K562 (cell line): ENCODE measurements at regions not wholly inside any gene's neighbourhood (a gene's known extent, or its start where the extent isn't known, plus 50 kb on each side); places are given as distances from the start of the nearest gene placed in this dataset.

Experiments used
- ATAC-seq: fragments of 200-7000 bp; cut with Tn5 transposase; 3 replicates; pipeline ENCODE4 v1.9.1; 2020; ENCODE audit warnings: moderate library complexity
- BruUV-seq: library from RNA; stranded (reverse); fragments of 400-500 nt; replicated peaks from 2 replicates; lab custom pipeline; 2021; lab: Mats Ljungman, UMichigan
- CTCF ChIA-PET: fragments of 300-600 bp; formaldehyde crosslinking; extraction: SDS; loops from one replicate; lab custom pipeline; 2021; ENCODE audit warnings: low intra/inter-chr PET ratio; lab: Yijun Ruan, JAX
- POLR2A ChIA-PET: fragments of 300-600, 350-650 bp; sonication (Branson Sonifier 250); formaldehyde crosslinking; extraction: SDS; loops from one replicate; lab custom pipeline; 2021; ENCODE audit warnings: antibody characterized with exemption, inconsistent platforms; lab: Yijun Ruan, JAX
- DNase-seq, 4 experiments: peaks; one replicate each; pipeline versions ENCODE4 v3.0.0 to v3.0.0-alpha.2; 2011 to 2018; ENCODE audit warnings: low spot score in 3 of 4, mixed read lengths in 3 of 4; ENCODE audit errors: extremely low read depth in 1 of 4
- FAIRE-seq: peaks from 2 replicates; lab custom pipeline; 2011; peaks lifted over from hg19 to GRCh38; lab: Jason Lieb, UNC
- H2AFZ ChIP-seq: 2 replicates; pipeline ENCODE4 v1.6.0; 2011; ENCODE audit warnings: low read depth, low read length, control low read depth, inconsistent platforms
- H3K27ac ChIP-seq: fragments of 200-600 bp; 3 replicates; pipeline ENCODE4 v1.8.0; 2011; ENCODE audit warnings: low read depth, mild to moderate bottlenecking, control low read depth, inconsistent platforms, low read length, moderate library complexity, mixed read lengths; ENCODE audit errors: extremely low read depth
- H3K27me3 ChIP-seq, 2 experiments: fragments of 300-600 bp in 1 of 2; 2 replicates in 1 of 2; 3 replicates in 1 of 2; pipeline versions ENCODE4 v1.6.0 to v1.8.0; 2011; ENCODE audit warnings: inconsistent platforms in 2 of 2, low read length in 2 of 2, mild to moderate bottlenecking in 1 of 2, mixed read lengths in 1 of 2, moderate library complexity in 1 of 2; ENCODE audit not compliant: control insufficient read depth in 2 of 2, insufficient read depth in 2 of 2
- H3K36me3 ChIP-seq: fragments of 300-600 bp; 3 replicates; pipeline ENCODE4 v1.8.0; 2011; ENCODE audit warnings: mild to moderate bottlenecking, low read length, inconsistent platforms; ENCODE audit not compliant: control insufficient read depth, insufficient read depth
- H3K4me1 ChIP-seq, 2 experiments: fragments of 200-600 bp in 1 of 2; replicated peaks in 1 of 2; 2 replicates in 1 of 2; 3 replicates in 1 of 2; pipeline versions ENCODE4 v1.5.1 to v1.8.0; 2011; ENCODE audit warnings: inconsistent platforms in 2 of 2, low read length in 2 of 2, mild to moderate bottlenecking in 1 of 2, mixed read lengths in 1 of 2, moderate library complexity in 1 of 2; ENCODE audit not compliant: control insufficient read depth in 2 of 2, insufficient read depth in 2 of 2
- H3K4me2 ChIP-seq: 2 replicates; pipeline ENCODE4 v1.6.1; 2011; ENCODE audit warnings: low read length, control low read depth, inconsistent platforms, mixed read lengths; ENCODE audit not compliant: insufficient read depth
- H3K4me3 ChIP-seq: fragments of 200-600 bp; sonication (generic), shearing (Covaris generic); 2 replicates; pipeline ENCODE4 v1.5.1; 2016; ENCODE audit warnings: control low read depth, inconsistent platforms
- H3K79me2 ChIP-seq: fragments of 200-600 bp; 3 replicates; pipeline ENCODE4 v1.8.0; 2011; ENCODE audit warnings: low read length, inconsistent platforms; ENCODE audit not compliant: control insufficient read depth, insufficient read depth
- H3K9ac ChIP-seq, 2 experiments: 2 replicates each; pipeline versions ENCODE4 v1.6.0 to v1.6.1; 2011; ENCODE audit warnings: low read depth in 2 of 2, low read length in 2 of 2, control low read depth in 1 of 2, inconsistent platforms in 1 of 2, mild to moderate bottlenecking in 1 of 2, mixed read lengths in 1 of 2; ENCODE audit not compliant: insufficient read depth in 1 of 2
- H3K9me1 ChIP-seq: one replicate; pipeline ENCODE4 v1.6.0; 2011; ENCODE audit warnings: inconsistent platforms, mild to moderate bottlenecking, low read length, moderate library complexity; ENCODE audit not compliant: control insufficient read depth, insufficient read depth
- H3K9me3 ChIP-seq: replicated peaks from 2 replicates; pipeline ENCODE4 v1.5.1; 2011; ENCODE audit warnings: low read depth, low read length, inconsistent platforms; ENCODE audit not compliant: control insufficient read depth, insufficient read depth
- H4K20me1 ChIP-seq: replicated peaks from 2 replicates; pipeline ENCODE4 v1.6.1; 2011; ENCODE audit warnings: low read length, inconsistent platforms, mixed read lengths; ENCODE audit not compliant: control insufficient read depth, insufficient read depth
- ATF1 ChIP-seq, 2 experiments: fragments of 450-650 bp in 1 of 2; IDR thresholded peaks; 2 replicates each; pipeline ENCODE4 v1.6.1; 2016; ENCODE audit warnings: missing compliant biosample characterization in 1 of 2, missing genetic modification characterization in 1 of 2
- KAT7 ChIP-seq: sonication (generic); formaldehyde crosslinking; IDR thresholded peaks from 2 replicates; pipeline ENCODE4 v1.8.0; 2022; ENCODE audit warnings: missing genetic modification reagents, mild to moderate bottlenecking, borderline replicate concordance
- MAFK ChIP-seq: IDR thresholded peaks from 2 replicates; pipeline ENCODE4 v1.6.1; 2011; ENCODE audit warnings: low read length, improper control_type of control experiment
- NFATC3 ChIP-seq: fragments of 450-650 bp; IDR thresholded peaks from 2 replicates; pipeline ENCODE4 v1.6.1; 2017; ENCODE audit warnings: mild to moderate bottlenecking
- NR3C1 ChIP-seq: sonication (generic); formaldehyde crosslinking; IDR thresholded peaks from 2 replicates; pipeline ENCODE4 v1.8.1; 2022; ENCODE audit warnings: missing genetic modification reagents
- SAP30 ChIP-seq: fragments of 200-600 bp; sonication (generic); IDR thresholded peaks from 2 replicates; pipeline ENCODE4 v1.6.1; 2012; ENCODE audit warnings: borderline replicate concordance, low read depth, mild to moderate bottlenecking, moderate library complexity, low read length, control low read depth, inconsistent platforms; ENCODE audit not compliant: insufficient read depth, poor library complexity, severe bottlenecking
- SP2 ChIP-seq: IDR thresholded peaks from 2 replicates; pipeline ENCODE4 v1.6.1; 2011; ENCODE audit warnings: mild to moderate bottlenecking, low read depth, low read length, moderate library complexity; ENCODE audit not compliant: poor library complexity, severe bottlenecking; ENCODE audit errors: extremely low read depth
- ZBTB8A ChIP-seq: fragments of 450-650 bp; IDR thresholded peaks from 2 replicates; pipeline ENCODE4 v1.6.1; 2018; ENCODE audit warnings: mild to moderate bottlenecking, moderate library complexity; ENCODE audit not compliant: partially characterized antibody
- ZNF780A ChIP-seq: fragments of 250-450 bp; sonication (Bioruptor Pico); IDR thresholded peaks from 2 replicates; pipeline ENCODE4 v1.5.0; 2021; ENCODE audit warnings: mild to moderate bottlenecking
- ZZZ3 ChIP-seq: fragments of 450-650 bp; IDR thresholded peaks from 2 replicates; pipeline ENCODE4 v1.6.1; 2016; ENCODE audit warnings: antibody characterized with exemption, mild to moderate bottlenecking, moderate library complexity
- WGBS: fragments of 100-300 bp; shearing (Covaris generic); methylation state at CpG from one replicate; pipeline ENCODE4 v1.1.6; 2016; ENCODE audit warnings: low coverage, mixed read lengths; ENCODE audit not compliant: insufficient coverage; ENCODE audit errors: missing lambda C conversion rate; 5-methylcytosine and 5-hydroxymethylcytosine counted together
- in situ Hi-C: fragments of 300-500 bp; cut with MboI; formaldehyde crosslinking; loops from 4 replicates; pipeline ENCODE4 v1.15.0; 2018; ENCODE audit warnings: inconsistent platforms, mixed read lengths
- intact Hi-C: fragments of 100-400 bp; cut with micrococcal nuclease; formaldehyde crosslinking; loops from 2 replicates; pipeline ENCODE4 v1.14.2; 2022

DNA sequence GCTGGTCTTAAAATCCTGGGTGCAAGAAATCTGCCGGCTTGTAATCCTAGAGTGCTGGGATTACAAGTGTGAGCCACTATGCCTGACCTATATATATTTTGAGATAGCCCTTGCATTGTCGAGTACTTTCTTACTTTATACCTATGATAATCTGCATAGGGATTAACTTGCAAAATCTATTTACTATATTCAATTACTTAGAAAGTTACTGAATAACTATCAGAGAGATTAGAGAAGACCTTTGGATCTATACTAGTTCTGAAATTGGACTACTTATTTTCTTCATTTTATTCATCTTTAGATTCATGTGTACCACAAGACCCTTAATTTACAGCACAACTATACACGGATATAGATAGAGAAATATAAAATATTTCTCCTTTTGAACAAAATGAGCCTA is 1766.0 kb downstream of the NCAM2 start:
- no peaks in the 10 kb centered on the region for H3K9me3 ChIP-seq
- intact Hi-C loops: no loop called here
- no peaks in the 10 kb centered on the region for H3K79me2 ChIP-seq
- no peak for DNase-seq
- no peaks in the 10 kb centered on the region for H3K9me1 ChIP-seq
- 0% methylated on average over 3 of the region's 3 CpGs for WGBS
- no peak for ATAC-seq
- H3K9ac ChIP-seq: no peak overlapping the region
- H3K4me1 ChIP-seq: no peaks in the 10 kb centered on the region
- in situ Hi-C loops: no loop called here
- ChIA-PET CTCF (no interaction called here), POLR2A (no interaction called here)
- H2AFZ ChIP-seq: no peak overlapping the region
- no peak overlapping the region for H3K27ac ChIP-seq
- no peaks in the 10 kb centered on the region for H3K36me3 ChIP-seq
- H4K20me1 ChIP-seq: no peaks in the 10 kb centered on the region
- FAIRE-seq: no peak
- TF ChIP-seq KAT7 (CRISPR knock-in tag): no peak
- TF ChIP-seq NR3C1 (CRISPR knock-in tag): no peak
- TF ChIP-seq ZNF780A (CRISPR knock-in tag): no peak
- TF ChIP-seq MAFK: no peak
- no TSS peak for BruUV-seq
- no peak overlapping the region for H3K4me2 ChIP-seq
- H3K4me3 ChIP-seq: no peak overlapping the region
- H3K27me3 ChIP-seq: no peaks in the 10 kb centered on the region

DNA sequence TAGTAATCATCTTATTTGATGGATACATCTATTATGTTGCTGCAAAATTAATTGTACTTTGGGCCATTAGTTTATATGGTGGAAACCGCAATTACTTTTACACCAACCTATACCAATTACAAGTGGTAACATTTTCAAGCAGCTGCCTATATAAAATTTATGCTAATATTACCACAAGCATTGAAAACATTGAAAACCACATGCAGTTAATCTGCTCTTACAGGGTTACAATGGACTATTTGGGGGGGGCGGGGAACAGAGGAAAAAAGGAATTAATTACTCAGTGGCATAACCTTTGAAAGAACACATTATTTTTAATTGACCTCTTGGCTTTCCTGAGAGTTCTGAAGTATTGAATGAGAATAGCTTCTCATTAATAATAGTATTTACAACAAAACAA is 1793.2 kb downstream of the NCAM2 start:
- H3K9ac ChIP-seq: no peak overlapping the region
- no peaks in the 10 kb centered on the region; the same call in 1 of the 2 replicates for H3K9me3 ChIP-seq
- no peaks in the 10 kb centered on the region for H3K4me1 ChIP-seq
- FAIRE-seq (no peak), ATAC-seq (no peak), DNase-seq (no peak)
- ChIA-PET POLR2A (no interaction called here), CTCF (interaction anchor here (1.4 to 1.6 kb wide), 2 partner anchors 1788 to 1792 kb away, joined by 9 to 10 read pairs; no protein-coding TSS in a partner anchor)
- no peak overlapping the region for H2AFZ ChIP-seq
- in situ Hi-C loops (loop anchor here (25.0 kb wide), 1 partner anchor 1779 kb away; no protein-coding TSS in a partner anchor), intact Hi-C loops (no loop called here)
- H3K79me2 ChIP-seq: no peaks in the 10 kb centered on the region
- H3K27ac ChIP-seq: no peak overlapping the region
- WGBS: 3% methylated on average over 2 of the region's 2 CpGs
- no TSS peak for BruUV-seq
- H3K9me1 ChIP-seq: no peaks in the 10 kb centered on the region
- no peak overlapping the region for H3K4me2 ChIP-seq
- H3K4me3 ChIP-seq: no peak overlapping the region
- H4K20me1 ChIP-seq: no peaks in the 10 kb centered on the region
- no peaks in the 10 kb centered on the region for H3K27me3 ChIP-seq
- H3K36me3 ChIP-seq: no peaks in the 10 kb centered on the region
- TF ChIP-seq SAP30 (no peak), SP2 (no peak), ZZZ3 (no peak), NFATC3 (no peak), ZBTB8A (no peak), ATF1 (CRISPR knock-in tag; IDR thresholded peaks at IDR 0.05) (no peak), ATF1 (tag; IDR thresholded peaks at IDR 0.05) (no peak)
